ENCODE measurements at regions not wholly inside any gene's neighbourhood (a gene's known extent, or its start where the extent isn't known, plus 50 kb on each side); places are given as distances from the start of the nearest gene placed in this dataset.

GRCh38 chr2:122875091-122875865 lies 1119.8 kb downstream of the TSN start:
- ChIA-PET CTCF (interaction anchor here (0.6 kb wide), 1 partner anchor 82 kb away, joined by 3 read pairs; no protein-coding TSS in a partner anchor), POLR2A (ENCODE audit: unreplicated experiment) (no interaction called here)
- Histone ChIP-seq H3K27ac (no peak overlapping the region), H3K4me3 (no peak overlapping the region), H4K20me1 (ENCODE audit: insufficient read depth) (no peaks in the 10 kb centered on the region), H3K27me3 (ENCODE audit: insufficient read depth, low read depth) (no peaks in the 10 kb centered on the region), H3K4me1 (replicated peaks; ENCODE audit: insufficient read depth) (no peaks in the 10 kb centered on the region), H3K36me3 (ENCODE audit: low read depth) (no peaks in the 10 kb centered on the region), H3K9me3 (ENCODE audit: insufficient read depth, low read depth) (no peaks in the 10 kb centered on the region; the same call in none of the 2 replicates), H3K4me2 (no peak overlapping the region), H3F3A (ENCODE audit: insufficient read depth, low read depth) (no peaks in the 10 kb centered on the region), H3K79me2 (ENCODE audit: low read depth) (no peaks in the 10 kb centered on the region), H3K9me2 (ENCODE audit: insufficient read depth) (no peaks in the 10 kb centered on the region), H2AFZ (peak overlapping the region; percentile 9; the same call in 1 of the 2 replicates)
- no peak for TF ChIP-seq CTCF (conservative IDR thresholded peaks at IDR 0.05)
- intact Hi-C loops (cut with micrococcal nuclease; ENCODE audit: unreplicated experiment), result no loop called here
- no TSS peak for BruUV-seq (replicated peaks)
- no peak for DNase-seq

GRCh38 chr2:122883849-122884248 lies 1128.4 kb downstream of the TSN start:
- Histone ChIP-seq H3K27ac (no peak overlapping the region), H3K36me3 (ENCODE audit: low read depth) (no peaks in the 10 kb centered on the region), H3K4me1 (replicated peaks; ENCODE audit: insufficient read depth) (no peaks in the 10 kb centered on the region), H4K20me1 (ENCODE audit: insufficient read depth) (no peaks in the 10 kb centered on the region), H3K9me2 (ENCODE audit: insufficient read depth) (no peaks in the 10 kb centered on the region), H3K79me2 (ENCODE audit: low read depth) (no peaks in the 10 kb centered on the region), H3K4me3 (no peak overlapping the region), H3K4me2 (no peak overlapping the region), H3F3A (ENCODE audit: insufficient read depth, low read depth) (no peaks in the 10 kb centered on the region), H3K27me3 (ENCODE audit: insufficient read depth, low read depth) (no peaks in the 10 kb centered on the region), H3K9me3 (ENCODE audit: insufficient read depth, low read depth) (no peaks in the 10 kb centered on the region), H2AFZ (no peak overlapping the region)
- DNase-seq, result no peak
- no peak for TF ChIP-seq EZH2 (IDR thresholded peaks at IDR 0.05; ENCODE audit: low read depth)
- no peak for TF ChIP-seq CTCF (conservative IDR thresholded peaks at IDR 0.05)
- BruUV-seq (replicated peaks), result no TSS peak
- ChIA-PET POLR2A (ENCODE audit: unreplicated experiment) (no interaction called here), CTCF (no interaction called here)
- intact Hi-C loops (cut with micrococcal nuclease; ENCODE audit: unreplicated experiment), result no loop called here

GRCh38 chr2:122884889-122885288 lies 1129.4 kb downstream of the TSN start:
- intact Hi-C loops (cut with micrococcal nuclease; ENCODE audit: unreplicated experiment), result no loop called here
- POLR2A ChIA-PET (ENCODE audit: unreplicated experiment), result interaction anchor here (0.6 kb wide), 1 partner anchor 701 kb away, joined by 4 read pairs; no protein-coding TSS in a partner anchor
- Histone ChIP-seq H3K79me2 (ENCODE audit: low read depth) (no peaks in the 10 kb centered on the region), H3K27me3 (ENCODE audit: insufficient read depth, low read depth) (no peaks in the 10 kb centered on the region), H3K4me1 (replicated peaks; ENCODE audit: insufficient read depth) (no peaks in the 10 kb centered on the region), H4K20me1 (ENCODE audit: insufficient read depth) (no peaks in the 10 kb centered on the region), H3K27ac (no peak overlapping the region), H3K9me3 (ENCODE audit: insufficient read depth, low read depth) (no peaks in the 10 kb centered on the region), H2AFZ (no peak overlapping the region), H3K36me3 (ENCODE audit: low read depth) (no peaks in the 10 kb centered on the region), H3K4me3 (no peak overlapping the region), H3K4me2 (no peak overlapping the region), H3K9me2 (ENCODE audit: insufficient read depth) (no peaks in the 10 kb centered on the region), H3F3A (ENCODE audit: insufficient read depth, low read depth) (no peaks in the 10 kb centered on the region)
- DNase-seq, result no peak
- no TSS peak for BruUV-seq (replicated peaks)
- CTCF ChIA-PET, result no interaction called here
- TF ChIP-seq CTCF (conservative IDR thresholded peaks at IDR 0.05) (no peak), EZH2 (IDR thresholded peaks at IDR 0.05; ENCODE audit: low read depth) (no peak)

Data from PC-9 (cell line).